Right lobe of liver (tissue), 6 donors: ENCODE measurements at regions not wholly inside any gene's neighbourhood (a gene's known extent, or its start where the extent isn't known, plus 50 kb on each side); places are given as distances from the start of the nearest gene placed in this dataset.

ENCODE experiments used
- ATAC-seq, 4 donors: fragments of 200-7000 bp; cut with Tn5 transposase; one replicate each; pipeline ENCODE4 v1.9.1; 2020; ENCODE audit warnings: mild to moderate bottlenecking in 4 of 4, moderate library complexity in 4 of 4
- DNase-seq, 3 donors: peaks; one replicate each; pipeline ENCODE4 v3.0.0-alpha.2; 2020
- H3K27ac ChIP-seq, 3 donors: fragments of 200-600 bp; one replicate each; pipeline ENCODE4 v1.8.0; 2022
- H3K27me3 ChIP-seq, 2 donors: fragments of 200-600 bp; one replicate each; pipeline ENCODE4 v1.8.0; 2022
- H3K36me3 ChIP-seq, 4 donors: fragments of 200-600 bp; sonication (generic) in 1 of 4; one replicate each; pipeline versions ENCODE4 v1.5.1 to v1.8.0; 2017 to 2022; ENCODE audit warnings: control low read depth in 1 of 4
- H3K4me1 ChIP-seq, 4 donors: fragments of 200-600 bp; sonication (generic) in 1 of 4; one replicate each; pipeline versions ENCODE4 v1.5.1 to v1.8.0; 2017 to 2022; ENCODE audit warnings: control low read depth in 1 of 4
- H3K4me3 ChIP-seq, 3 donors: fragments of 200-600 bp; one replicate each; pipeline ENCODE4 v1.8.0; 2022
- H3K9me3 ChIP-seq, 4 donors: fragments of 200-600 bp; sonication (generic) in 1 of 4; one replicate each; pipeline versions ENCODE4 v1.5.1 to v1.8.0; 2017 to 2022; ENCODE audit warnings: control low read depth in 1 of 4
- CTCF ChIP-seq, 4 donors: fragments of 200-600 bp in 3 of 4; fragments of 450-650 bp in 1 of 4; IDR thresholded peaks; one replicate each; pipeline versions ENCODE4 v1.5.1 to v1.8.0; 2016 to 2022; ENCODE audit warnings: antibody characterized with exemption in 4 of 4, mild to moderate bottlenecking in 2 of 4
- POLR2A ChIP-seq: fragments of 450-650 bp; IDR thresholded peaks from one replicate; pipeline ENCODE4 v1.6.1; 2017; ENCODE audit warnings: antibody characterized with exemption, mild to moderate bottlenecking
- WGBS: methylation state at CpG from one replicate; pipeline ENCODE4 v1.1.6; 2018; ENCODE audit warnings: low coverage, low lambda C conversion rate; ENCODE audit not compliant: insufficient coverage; ENCODE audit errors: missing lambda C conversion rate; 5-methylcytosine and 5-hydroxymethylcytosine counted together
- intact Hi-C, 2 donors: fragments of 100-400 bp; cut with DNase I; formaldehyde crosslinking; loops; one replicate each; pipeline versions ENCODE4 v1.11.2 to v1.14.1; 2022
- donor health status: DM: no; HTN: yes; CAD: no.
- donor health status: DM: no; HTN: no; CAD: no.
- donor health status: DM: no; HTN: no; CAD: no.
- donor health status: DM: no; HTN: yes; CAD: no.
- donor health status: DM: no; HTN: yes; CAD: no.

GRCh38 chr13:26957182-26957581 is 196.6 kb upstream of the GPR12 start:
- no peaks in the 10 kb centered on the region for H3K36me3 ChIP-seq
- no peak for TF ChIP-seq CTCF (IDR thresholded peaks at IDR 0.05)
- no peak for DNase-seq
- H3K4me3 ChIP-seq, result no peak overlapping the region
- WGBS, result 70% methylated on average over 1 of the region's 1 CpG
- no peaks in the 10 kb centered on the region for H3K27me3 ChIP-seq
- no peaks in the 10 kb centered on the region for H3K9me3 ChIP-seq
- intact Hi-C loops, result no loop called here
- H3K4me1 ChIP-seq, result peaks cover 0 to 32% (median 1%) of the 10 kb centered on the region in 4 donors
- ATAC-seq, result no peak
- peak overlapping the region in 1 of 3 donors; percentile 70 for H3K27ac ChIP-seq

GRCh38 chr13:26956522-26957142 is 196.0 kb upstream of the GPR12 start:
- intact Hi-C loops, result no loop called here
- WGBS, result 30% methylated on average over 10 of the region's 10 CpGs
- no peak overlapping the region for H3K4me3 ChIP-seq
- peaks cover 0 to 31% (median 3%) of the 10 kb centered on the region in 4 donors for H3K4me1 ChIP-seq
- ATAC-seq, result peak in 2 of 4 donors; percentile 34 to 62
- TF ChIP-seq CTCF (IDR thresholded peaks at IDR 0.05) (no peak), POLR2A (no peak)
- no peaks in the 10 kb centered on the region for H3K27me3 ChIP-seq
- H3K36me3 ChIP-seq, result no peaks in the 10 kb centered on the region
- H3K9me3 ChIP-seq, result no peaks in the 10 kb centered on the region
- DNase-seq, result no peak
- peak overlapping the region in 1 of 3 donors; percentile 70 for H3K27ac ChIP-seq

GRCh38 chr13:26954976-26955375 is 194.4 kb upstream of the GPR12 start:
- no peaks in the 10 kb centered on the region for H3K27me3 ChIP-seq
- no peaks in the 10 kb centered on the region for H3K9me3 ChIP-seq
- intact Hi-C loops, result no loop called here
- no peak overlapping the region for H3K4me3 ChIP-seq
- H3K4me1 ChIP-seq, result peaks cover 0 to 45% (median 7%) of the 10 kb centered on the region in 4 donors
- ATAC-seq (no peak), DNase-seq (no peak)
- no peak overlapping the region for H3K27ac ChIP-seq
- no peaks in the 10 kb centered on the region for H3K36me3 ChIP-seq
- 42% methylated on average over 2 of the region's 4 CpGs for WGBS
- TF ChIP-seq CTCF (IDR thresholded peaks at IDR 0.05) (no peak), POLR2A (no peak)

- Histone ChIP-seq H3K27ac (peak overlapping the region in 1 of 3 donors; percentile 93), H3K4me1 (peaks cover 0 to 50% (median 7%) of the 10 kb centered on the region in 4 donors), H3K27me3 (no peaks in the 10 kb centered on the region), H3K9me3 (no peaks in the 10 kb centered on the region), H3K36me3 (no peaks in the 10 kb centered on the region), H3K4me3 (no peak overlapping the region)
- 88% methylated on average over 5 of the region's 5 CpGs for whole genome bisulfite sequencing
- TF ChIP-seq POLR2A (no peak), CTCF (IDR thresholded peaks at IDR 0.05) (no peak)
- DNase-seq (no peak), ATAC-seq (no peak)
- intact Hi-C loops, result no loop called here
These were observed 192.7 kb upstream of the GPR12 start for GRCh38 chr13:26953291-26953690.
